Fibroblast of skin of scalp (primary cell): ENCODE measurements at regions not wholly inside any gene's neighbourhood (a gene's known extent, or its start where the extent isn't known, plus 50 kb on each side); places are given as distances from the start of the nearest gene placed in this dataset.

Source experiments
- DNase-seq: peaks from one replicate; pipeline ENCODE4 v3.0.0-alpha.2; 2013

GRCh38 chr10:78749200-78749599 is 319.6 kb upstream of the ZMIZ1 start:
- DNase-seq = no peak

GRCh38 chr10:78749898-78750297 is 318.9 kb upstream of the ZMIZ1 start:
- DNase-seq = peak; percentile 85

DNA sequence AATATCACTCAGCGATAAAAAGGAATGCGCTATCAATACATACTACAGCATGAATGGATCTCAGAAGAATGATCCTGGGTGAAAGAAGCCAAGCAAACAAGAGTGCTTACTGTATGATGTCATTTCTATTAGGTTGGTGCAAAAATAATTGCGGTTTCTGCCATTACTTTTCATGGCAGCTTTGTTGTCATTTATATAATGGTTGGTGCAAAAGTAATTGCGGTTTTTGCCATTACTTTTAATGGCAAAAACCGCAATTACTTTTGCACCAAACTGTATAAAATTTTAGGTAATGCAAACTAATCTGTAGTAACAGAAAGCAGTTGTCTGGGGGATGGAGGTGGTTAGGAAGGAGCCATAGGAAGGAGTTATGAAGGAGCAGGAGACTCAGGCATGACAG is 318.3 kb upstream of the ZMIZ1 start:
- peak; percentile 44 for DNase-seq

GRCh38 chr10:78751716-78752115 is 317.1 kb upstream of the ZMIZ1 start:
- no peak for DNase-seq

- no peak for DNase-seq
Observed at GRCh38 chr10:78752221-78752620, 316.5 kb upstream of the ZMIZ1 start.

DNA sequence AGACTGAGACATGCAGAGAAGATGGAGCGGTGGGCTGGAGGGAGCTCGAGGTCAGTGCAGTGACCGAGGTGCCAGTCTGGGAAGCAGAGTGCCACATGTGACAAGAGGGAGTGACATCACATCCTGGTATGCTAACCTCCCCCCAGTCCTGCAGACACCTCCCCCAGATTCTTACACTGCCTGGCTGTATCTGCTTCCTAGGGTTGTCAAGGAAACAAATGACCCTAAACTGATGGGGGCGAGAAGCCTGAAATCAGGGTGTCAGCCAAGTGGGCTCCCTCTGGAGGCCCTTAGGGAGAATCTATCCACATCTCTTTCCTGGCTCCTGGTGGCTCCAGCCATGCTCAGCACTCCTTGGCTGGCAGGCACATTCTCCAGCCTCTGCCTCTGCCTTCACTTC is 316.1 kb upstream of the ZMIZ1 start:
- DNase-seq = no peak

- DNase-seq = peak; percentile 93
Observed at GRCh38 chr10:78754269-78755062, 314.3 kb upstream of the ZMIZ1 start.

GRCh38 chr10:78755063-78755701 is 313.6 kb upstream of the ZMIZ1 start:
- DNase-seq = peak; percentile 44

- DNase-seq = no peak
Observed at GRCh38 chr10:78755877-78756455, 312.8 kb upstream of the ZMIZ1 start.

- peak; percentile 97 for DNase-seq
Observed at GRCh38 chr10:78756604-78757343, 312.0 kb upstream of the ZMIZ1 start.

DNA sequence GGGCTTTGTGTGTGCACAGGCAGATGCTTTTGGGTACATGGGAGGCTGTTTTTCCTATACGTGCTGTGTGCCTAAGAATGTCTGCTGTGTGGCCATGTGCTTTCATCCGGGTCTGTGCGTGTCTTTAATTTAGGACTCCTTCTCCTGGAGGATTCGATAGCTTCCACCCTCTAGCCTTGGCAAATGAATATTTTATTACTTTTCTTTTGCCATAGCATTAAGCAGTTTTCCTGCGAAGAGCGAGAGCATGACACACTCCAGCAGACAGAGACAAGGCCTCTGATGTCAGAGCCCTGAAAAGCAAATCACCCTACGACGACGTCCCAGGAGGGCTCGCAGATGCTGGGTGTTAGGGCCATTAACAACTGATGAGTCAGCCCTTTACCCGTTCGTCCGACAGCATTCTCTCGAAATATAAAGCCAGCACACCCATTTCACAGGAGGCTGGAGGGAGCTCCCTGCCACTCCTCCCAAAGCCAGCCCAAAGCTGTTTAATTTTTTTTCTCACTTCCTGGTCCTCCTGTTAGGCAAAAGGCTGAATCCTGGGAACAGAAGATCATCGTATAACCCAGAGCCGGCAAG is 311.3 kb upstream of the ZMIZ1 start:
- DNase-seq = peak; percentile 87

GRCh38 chr10:78758176-78758575 is 310.6 kb upstream of the ZMIZ1 start:
- DNase-seq = no peak

- DNase-seq = no peak
Observed at GRCh38 chr10:78759456-78760120, 309.2 kb upstream of the ZMIZ1 start.

GRCh38 chr10:78760463-78761310 is 308.1 kb upstream of the ZMIZ1 start:
- no peak for DNase-seq

DNA sequence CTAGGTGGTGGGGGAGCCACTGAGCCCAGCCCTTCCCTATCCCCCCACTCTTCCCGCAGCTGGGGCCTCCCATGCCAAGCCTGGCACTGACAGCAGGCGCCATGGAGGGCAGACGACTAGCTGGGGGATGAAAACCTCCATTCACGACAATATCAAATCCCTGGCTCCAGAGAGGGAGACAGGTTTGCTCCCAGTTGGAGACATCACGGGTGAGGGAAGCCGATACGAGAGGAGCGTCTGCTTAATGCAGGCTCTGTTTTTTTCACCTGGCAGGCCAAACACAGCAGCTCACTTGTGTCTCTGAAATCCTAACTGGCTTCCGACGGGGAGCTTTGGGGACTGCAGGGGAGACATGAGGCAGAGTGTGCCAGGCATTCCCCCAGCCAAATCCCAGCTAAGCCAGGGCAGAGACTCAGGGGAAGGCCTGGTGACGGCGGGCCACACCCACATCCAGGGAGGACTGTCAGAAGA is 307.4 kb upstream of the ZMIZ1 start:
- no peak for DNase-seq

DNA sequence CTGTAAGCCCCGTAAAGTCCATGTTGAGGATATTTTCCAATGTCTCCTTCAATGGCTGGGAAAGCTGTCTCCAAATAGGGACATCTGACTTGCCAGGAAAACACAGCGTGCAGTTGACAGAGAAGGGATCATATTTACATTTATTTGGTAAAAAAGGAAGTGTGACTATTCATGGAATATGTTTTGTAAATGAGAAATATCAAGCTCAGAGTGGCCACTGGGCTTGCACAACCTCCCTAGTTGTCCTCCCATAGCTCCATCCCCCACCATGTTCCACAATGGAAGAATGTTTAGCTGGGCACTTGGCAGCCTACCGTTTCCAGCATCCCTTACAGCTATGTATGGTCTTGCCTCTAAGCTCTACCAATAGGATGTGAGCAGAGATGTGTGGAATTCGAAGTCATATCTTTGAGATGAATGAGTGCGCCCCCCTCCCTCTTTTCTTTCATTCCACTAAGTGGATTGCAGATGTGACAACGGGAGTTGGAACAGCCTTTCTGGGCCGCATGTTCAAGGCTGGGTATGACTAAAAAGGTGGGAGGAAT is 306.6 kb upstream of the ZMIZ1 start:
- DNase-seq = peak; percentile 62

GRCh38 chr10:78763234-78763633 is 305.5 kb upstream of the ZMIZ1 start:
- DNase-seq = no peak

DNA sequence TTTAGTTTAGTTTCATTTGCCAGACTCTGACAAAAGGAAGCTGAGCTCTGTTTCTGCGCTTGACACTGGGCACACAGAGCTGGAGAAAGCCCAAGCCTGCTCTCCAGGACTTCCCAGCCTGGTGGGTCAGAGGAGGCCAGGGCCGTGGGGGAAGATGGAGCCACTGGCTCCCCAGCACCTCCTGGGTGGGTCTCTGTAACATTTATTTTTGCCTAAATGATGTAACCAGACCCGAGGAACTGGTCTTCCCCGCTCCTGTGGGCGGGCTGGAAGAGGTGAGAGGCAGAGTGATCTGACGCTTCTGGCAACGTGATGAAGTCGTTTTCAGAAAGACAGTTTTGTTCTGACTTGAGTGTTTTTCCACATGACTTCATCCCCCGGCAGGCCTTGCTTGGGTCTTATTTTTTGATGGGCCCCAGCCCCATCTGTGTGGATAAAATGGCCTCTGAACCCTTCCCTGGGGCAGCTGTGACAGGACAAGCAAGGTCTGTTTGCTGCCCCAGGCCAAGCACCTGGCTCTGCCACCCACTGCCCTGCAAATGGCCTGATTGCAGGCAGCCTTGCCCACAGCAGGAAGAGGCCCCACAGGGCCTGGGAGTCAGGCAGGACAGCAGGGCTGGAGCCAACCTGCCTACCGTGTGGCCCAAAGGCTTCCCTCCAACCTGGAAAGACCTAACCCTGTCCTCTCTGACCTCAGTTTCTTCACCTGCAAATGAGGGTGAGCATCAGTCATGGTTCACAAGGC is 304.9 kb upstream of the ZMIZ1 start:
- DNase-seq = no peak

DNA sequence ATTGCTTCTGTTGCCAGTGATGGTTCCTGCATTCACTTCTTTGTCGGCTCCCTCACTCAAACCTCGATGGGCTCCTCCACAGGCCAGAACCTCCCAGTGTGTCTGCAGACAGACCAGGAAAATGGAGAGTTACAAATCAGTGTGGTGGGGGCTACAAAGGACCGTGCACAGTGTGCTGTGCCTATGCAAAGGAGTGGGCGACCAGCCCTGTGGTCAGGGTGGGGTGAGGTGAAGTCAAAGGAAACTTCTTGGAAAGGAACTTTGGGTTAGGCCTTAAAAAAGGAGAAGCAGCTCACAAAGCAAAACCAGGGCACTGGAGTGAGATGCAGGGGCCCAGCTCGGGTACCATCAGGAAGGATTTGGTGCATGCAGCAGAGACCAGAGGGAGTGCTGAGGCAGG is 304.3 kb upstream of the ZMIZ1 start:
- DNase-seq = no peak

- no peak for DNase-seq
Observed at GRCh38 chr10:78764846-78765430, 303.8 kb upstream of the ZMIZ1 start.
